ENCODE measurements at regions not wholly inside any gene's neighbourhood (a gene's known extent, or its start where the extent isn't known, plus 50 kb on each side); places are given as distances from the start of the nearest gene placed in this dataset.

- TF ChIP-seq PKNOX1 (IDR thresholded peaks at IDR 0.05) = no peak
- no peak for TF ChIP-seq BHLHE40 (IDR thresholded peaks at IDR 0.05; ENCODE audit: borderline replicate concordance)
Observed at GRCh38 chr14:45867046-45867894, 614.3 kb upstream of the MIS18BP1 start.

Measured in HEK293T (cell line).